GM06990 (cell line): ENCODE measurements at regions not wholly inside any gene's neighbourhood (a gene's known extent, or its start where the extent isn't known, plus 50 kb on each side); places are given as distances from the start of the nearest gene placed in this dataset.

Experiments
- DNase-seq: peaks from one replicate; pipeline ENCODE4 v3.0.0-alpha.2; 2011; ENCODE audit not compliant: insufficient read length; ENCODE audit errors: extremely low read depth
- H3K27me3 ChIP-seq: replicated peaks from 2 replicates; pipeline ENCODE4 v1.6.0; 2011; ENCODE audit warnings: low read length; ENCODE audit not compliant: control insufficient read depth, insufficient read depth
- H3K36me3 ChIP-seq: 2 replicates; pipeline ENCODE4 v1.5.1; 2011; ENCODE audit warnings: low read length; ENCODE audit not compliant: control insufficient read depth, insufficient read depth
- H3K4me3 ChIP-seq: replicated peaks from 2 replicates; pipeline ENCODE4 v1.5.1; 2011; ENCODE audit warnings: low read depth, mild to moderate bottlenecking, control low read depth, low read length
- TF ChIP-seq, protein P1 (sequence below): IDR thresholded peaks from 2 replicates; pipeline ENCODE4 v1.5.1; 2011; ENCODE audit warnings: low read length, control low read depth, mild to moderate bottlenecking, inconsistent platforms; ENCODE audit not compliant: insufficient read depth, poor library complexity, severe bottlenecking

DNA sequence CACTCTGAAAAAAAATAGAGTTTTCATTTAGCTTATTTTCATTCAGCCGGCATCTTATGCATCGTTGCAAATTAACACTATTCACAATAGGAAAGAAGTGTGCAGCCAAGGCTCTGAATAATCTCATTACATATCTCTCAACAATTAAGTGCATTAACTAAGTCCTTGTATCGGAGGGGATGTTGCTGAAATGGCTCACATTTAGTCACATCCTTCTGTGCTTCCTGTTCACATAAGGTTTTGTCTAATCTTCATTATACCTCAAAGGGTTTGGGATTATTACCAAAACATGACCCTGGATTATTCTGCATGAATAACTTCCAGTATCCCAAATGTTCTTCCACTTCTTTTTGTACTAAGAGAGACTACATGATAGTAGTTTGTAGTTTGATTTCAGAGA lies 278.0 kb upstream of the GRIA1 start:
- Histone ChIP-seq H3K36me3 (no peaks in the 10 kb centered on the region), H3K27me3 (no peaks in the 10 kb centered on the region), H3K4me3 (no peak overlapping the region)
- TF ChIP-seq, protein P1, sequence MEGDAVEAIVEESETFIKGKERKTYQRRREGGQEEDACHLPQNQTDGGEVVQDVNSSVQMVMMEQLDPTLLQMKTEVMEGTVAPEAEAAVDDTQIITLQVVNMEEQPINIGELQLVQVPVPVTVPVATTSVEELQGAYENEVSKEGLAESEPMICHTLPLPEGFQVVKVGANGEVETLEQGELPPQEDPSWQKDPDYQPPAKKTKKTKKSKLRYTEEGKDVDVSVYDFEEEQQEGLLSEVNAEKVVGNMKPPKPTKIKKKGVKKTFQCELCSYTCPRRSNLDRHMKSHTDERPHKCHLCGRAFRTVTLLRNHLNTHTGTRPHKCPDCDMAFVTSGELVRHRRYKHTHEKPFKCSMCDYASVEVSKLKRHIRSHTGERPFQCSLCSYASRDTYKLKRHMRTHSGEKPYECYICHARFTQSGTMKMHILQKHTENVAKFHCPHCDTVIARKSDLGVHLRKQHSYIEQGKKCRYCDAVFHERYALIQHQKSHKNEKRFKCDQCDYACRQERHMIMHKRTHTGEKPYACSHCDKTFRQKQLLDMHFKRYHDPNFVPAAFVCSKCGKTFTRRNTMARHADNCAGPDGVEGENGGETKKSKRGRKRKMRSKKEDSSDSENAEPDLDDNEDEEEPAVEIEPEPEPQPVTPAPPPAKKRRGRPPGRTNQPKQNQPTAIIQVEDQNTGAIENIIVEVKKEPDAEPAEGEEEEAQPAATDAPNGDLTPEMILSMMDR: no peak
- DNase-seq: no peak

DNA sequence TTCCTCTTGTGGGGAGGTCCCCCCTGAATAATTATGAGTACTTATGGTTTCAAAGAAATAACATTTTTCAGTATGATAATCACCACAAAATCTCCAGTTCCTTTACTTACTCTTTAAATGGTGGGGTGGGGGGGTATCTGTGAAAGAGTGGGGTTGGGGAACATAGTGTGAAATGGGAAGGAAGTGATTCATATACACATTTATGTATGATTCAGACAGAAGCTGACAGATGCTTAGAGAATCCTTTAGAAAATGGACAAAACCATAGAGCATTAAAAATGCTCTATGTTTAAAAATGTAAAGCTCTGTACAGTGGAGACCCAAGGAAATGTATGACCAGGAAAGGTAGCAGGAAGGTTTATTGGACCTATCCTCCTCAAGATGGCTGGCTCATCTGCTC lies 267.5 kb upstream of the GRIA1 start:
- Histone ChIP-seq H3K27me3 (no peaks in the 10 kb centered on the region), H3K4me3 (no peak overlapping the region), H3K36me3 (no peaks in the 10 kb centered on the region)
- TF ChIP-seq, protein P1: no peak
- no peak for DNase-seq

DNA sequence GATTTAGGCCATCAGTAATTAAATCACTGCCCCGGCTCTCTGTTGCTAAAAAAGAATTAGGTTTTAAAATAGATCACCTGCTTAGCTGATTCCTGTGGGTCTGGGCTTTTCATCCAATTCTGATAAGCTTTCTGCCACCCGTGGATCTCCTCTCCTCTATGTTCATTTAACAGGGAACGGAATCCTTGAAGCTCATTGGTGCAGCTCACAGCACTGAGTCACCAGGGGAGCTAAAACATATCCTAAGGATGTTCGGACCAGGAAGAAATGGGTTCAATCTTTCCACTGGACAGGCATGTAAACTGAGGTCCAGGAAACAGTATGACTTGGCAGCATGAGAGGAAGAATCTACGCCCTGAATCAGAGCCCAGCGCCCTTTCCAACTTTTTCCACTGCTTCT lies 267.1 kb upstream of the GRIA1 start:
- TF ChIP-seq, protein P1: no peak
- no peaks in the 10 kb centered on the region for H3K36me3 ChIP-seq
- DNase-seq: no peak
- no peaks in the 10 kb centered on the region for H3K27me3 ChIP-seq
- no peak overlapping the region for H3K4me3 ChIP-seq

DNA sequence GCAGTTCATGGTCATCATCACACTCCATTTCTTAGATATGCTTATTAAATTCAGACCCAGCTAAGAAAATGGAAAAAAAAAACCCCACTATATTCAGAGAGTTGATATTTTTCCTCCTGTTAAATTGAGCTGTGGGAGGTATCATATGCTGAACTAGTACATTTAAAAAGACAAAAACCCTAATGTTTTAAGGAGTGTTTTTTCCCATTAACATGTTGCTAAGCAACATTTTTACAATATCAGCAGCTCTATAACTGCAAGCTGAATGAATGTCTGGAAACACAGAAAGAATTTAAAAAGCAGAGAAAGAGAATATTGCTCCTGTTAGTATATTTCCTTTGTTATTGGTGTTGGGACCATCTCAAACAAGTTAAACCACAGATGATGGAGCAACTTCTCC lies 265.8 kb upstream of the GRIA1 start:
- no peaks in the 10 kb centered on the region for H3K36me3 ChIP-seq
- no peak overlapping the region for H3K4me3 ChIP-seq
- TF ChIP-seq, protein P1: no peak
- no peaks in the 10 kb centered on the region for H3K27me3 ChIP-seq
- DNase-seq: no peak

DNA sequence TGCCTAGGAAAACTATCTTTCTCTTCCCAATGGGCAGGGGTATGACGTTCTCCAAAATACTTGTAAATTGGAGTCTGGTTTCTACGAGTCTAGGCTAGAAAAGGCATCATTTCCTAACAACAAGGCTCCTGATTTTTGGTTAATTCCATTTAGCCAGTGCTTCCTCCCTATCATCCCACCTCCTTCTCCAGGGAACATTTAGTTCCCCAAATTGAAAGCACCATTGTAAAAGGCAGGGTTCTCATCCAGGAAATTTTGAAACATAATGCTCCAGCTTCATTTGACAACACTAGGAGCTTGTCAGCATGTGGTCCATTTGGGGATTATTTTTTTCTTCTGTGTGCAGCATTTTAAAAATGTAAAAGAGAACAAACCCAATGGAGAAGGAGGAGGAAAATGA lies 256.5 kb upstream of the GRIA1 start:
- no peak overlapping the region for H3K4me3 ChIP-seq
- H3K27me3 ChIP-seq: no peaks in the 10 kb centered on the region
- TF ChIP-seq, protein P1: no peak
- DNase-seq: no peak
- H3K36me3 ChIP-seq: no peaks in the 10 kb centered on the region

DNA sequence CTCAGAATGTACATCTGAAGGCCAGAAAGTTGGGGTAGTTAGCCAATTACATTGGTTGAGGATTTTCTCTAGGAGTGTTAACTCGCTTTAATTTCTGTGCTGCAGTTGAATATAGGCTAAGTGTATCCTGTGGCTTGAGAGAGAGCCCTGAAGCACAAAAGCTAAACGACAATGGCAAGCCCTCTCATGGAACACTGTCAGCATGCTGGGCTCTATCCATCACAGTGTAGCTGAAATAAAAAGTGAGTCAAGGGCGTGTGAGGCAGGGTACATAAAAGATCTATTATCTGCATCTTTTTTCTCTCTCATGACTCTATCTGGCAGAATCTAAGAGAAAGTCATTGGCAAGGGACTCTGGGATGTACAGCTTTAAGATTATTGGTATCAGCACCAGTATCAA lies 254.2 kb upstream of the GRIA1 start:
- H3K27me3 ChIP-seq: no peaks in the 10 kb centered on the region
- H3K36me3 ChIP-seq: no peaks in the 10 kb centered on the region
- DNase-seq: no peak
- TF ChIP-seq, protein P1: no peak
- H3K4me3 ChIP-seq: no peak overlapping the region
